HCT116 (cell line): ENCODE measurements at regions not wholly inside any gene's neighbourhood (a gene's known extent, or its start where the extent isn't known, plus 50 kb on each side); places are given as distances from the start of the nearest gene placed in this dataset.

Experiments used
- ATAC-seq: fragments of 200-7000 bp; cut with Tn5 transposase; 2 replicates; pipeline ENCODE4 v1.9.1; 2020; ENCODE audit warnings: mild to moderate bottlenecking, moderate library complexity
- BruUV-seq: library from RNA; stranded (reverse); fragments of 400-500 nt; replicated peaks from 2 replicates; lab custom pipeline; 2021; lab: Mats Ljungman, UMichigan
- CTCF ChIA-PET: fragments of 300-600 bp; sonication (Branson Sonifier 250); formaldehyde crosslinking; loops from one replicate; lab custom pipeline; 2021; ENCODE audit warnings: antibody characterized with exemption; lab: Charles Lee
- POLR2A ChIA-PET: fragments of 300-600, 350-600 bp; sonication (Branson Sonifier 250); formaldehyde crosslinking; loops from one replicate; lab custom pipeline; 2021; ENCODE audit warnings: antibody characterized with exemption; lab: Charles Lee
- RAD21 ChIA-PET, 2 experiments: fragments of 300-600 bp; sonication (Branson Sonifier 250); formaldehyde crosslinking; loops; one replicate each; lab custom pipeline; 2023; ENCODE audit warnings: low total read pairs in 2 of 2; ENCODE audit not compliant: uncharacterized antibody in 2 of 2, unreplicated experiment in 2 of 2, low non-redundant PET in 1 of 2; lab: Charles Lee
- DNase-seq: peaks from one replicate; pipeline ENCODE4 v3.0.0-alpha.2; 2010; ENCODE audit warnings: low read depth, low spot score
- H2AFZ ChIP-seq: fragments of 200-600 bp; shearing (Covaris generic), sonication (generic); 2 replicates; pipeline ENCODE4 v1.6.1; 2017; ENCODE audit warnings: low read depth, mixed run types, mixed read lengths, antibody characterized with exemption, low read length; ENCODE audit not compliant: poor library complexity, severe bottlenecking
- H3K27ac ChIP-seq: 2 replicates; pipeline ENCODE4 v1.5.1; 2012; ENCODE audit warnings: low read depth, low read length
- H3K27me3 ChIP-seq: fragments of 200-600 bp; sonication (generic); 2 replicates; pipeline ENCODE4 v1.6.1; 2016; ENCODE audit warnings: mixed run types, low read length, mixed read lengths; ENCODE audit not compliant: insufficient read depth
- H3K36me3 ChIP-seq, 2 experiments: fragments of 200-500 bp in 1 of 2; fragments of 200-600 bp in 1 of 2; sonication (Bioruptor generic) in 1 of 2; sonication (generic) in 1 of 2; 2 replicates each; pipeline versions ENCODE4 v1.5.1 to v1.6.1; 2014 to 2016; ENCODE audit warnings: low read length in 2 of 2, inconsistent platforms in 1 of 2, mixed read lengths in 1 of 2, mixed run types in 1 of 2; ENCODE audit not compliant: insufficient read depth in 2 of 2, control insufficient read depth in 1 of 2
- H3K4me1 ChIP-seq, 2 experiments: fragments of 200-600 bp in 1 of 2; sonication (generic) in 1 of 2; 2 replicates each; pipeline versions ENCODE4 v1.5.1 to v1.6.1; 2012 to 2017; ENCODE audit warnings: low read length in 2 of 2, inconsistent platforms in 1 of 2, mild to moderate bottlenecking in 1 of 2, mixed read lengths in 1 of 2, mixed run types in 1 of 2, moderate library complexity in 1 of 2; ENCODE audit not compliant: insufficient read depth in 2 of 2, control insufficient read depth in 1 of 2
- H3K4me2 ChIP-seq: fragments of 200-600 bp; sonication (generic); 2 replicates; pipeline ENCODE4 v1.6.1; 2017; ENCODE audit warnings: mixed run types, low read length, mixed read lengths
- H3K4me3 ChIP-seq, 2 experiments: fragments of 200-600 bp in 1 of 2; sonication (generic) in 1 of 2; replicated peaks in 1 of 2; 2 replicates each; pipeline ENCODE4 v1.5.1; 2011 to 2016; ENCODE audit warnings: low read length in 2 of 2, control low read depth in 1 of 2, low read depth in 1 of 2, mild to moderate bottlenecking in 1 of 2, mixed read lengths in 1 of 2, mixed run types in 1 of 2
- H3K79me2 ChIP-seq: fragments of 200-600 bp; sonication (generic); 2 replicates; pipeline ENCODE4 v1.6.1; 2017; ENCODE audit warnings: mild to moderate bottlenecking, mixed run types, low read length, moderate library complexity, mixed read lengths; ENCODE audit not compliant: insufficient read depth
- H3K9ac ChIP-seq: fragments of 200-600 bp; sonication (generic); 2 replicates; pipeline ENCODE4 v1.6.1; 2016; ENCODE audit warnings: low read length, mixed read lengths
- H3K9me2 ChIP-seq: fragments of 200-600 bp; sonication (generic), shearing (Covaris generic); 2 replicates; pipeline ENCODE4 v1.6.1; 2017; ENCODE audit warnings: mixed run types, mild to moderate bottlenecking, moderate library complexity; ENCODE audit not compliant: insufficient read depth
- H3K9me3 ChIP-seq, 2 experiments: fragments of 200-500 bp in 1 of 2; fragments of 200-600 bp in 1 of 2; sonication (Bioruptor generic) in 1 of 2; sonication (generic) in 1 of 2; 2 replicates each; pipeline ENCODE4 v1.6.1; 2014 to 2017; ENCODE audit warnings: low read length in 2 of 2, mixed read lengths in 2 of 2, inconsistent platforms in 1 of 2, low read depth in 1 of 2, mild to moderate bottlenecking in 1 of 2, mixed run types in 1 of 2, moderate library complexity in 1 of 2; ENCODE audit not compliant: control insufficient read depth in 1 of 2, insufficient read depth in 1 of 2
- H4K20me1 ChIP-seq: fragments of 200-600 bp; sonication (generic), shearing (Covaris generic); 2 replicates; pipeline ENCODE4 v1.6.1; 2017; ENCODE audit warnings: mixed run types, mild to moderate bottlenecking, moderate library complexity; ENCODE audit not compliant: insufficient read depth
- CBX3 ChIP-seq: IDR thresholded peaks from 2 replicates; pipeline ENCODE4 v1.6.1; 2012; ENCODE audit warnings: low read depth
- CEBPB ChIP-seq: IDR thresholded peaks from 2 replicates; pipeline ENCODE4 v1.6.1; 2012; ENCODE audit warnings: low read depth
- CTCF ChIP-seq, 3 experiments: fragments of 200-600 bp in 1 of 3; sonication (generic) in 1 of 3; IDR thresholded peaks in 2 of 3; conservative IDR thresholded peaks in 1 of 3; 2 replicates each; pipeline ENCODE4 v1.5.1; 2012 to 2017; ENCODE audit warnings: low read depth in 2 of 3, low read length in 2 of 3, antibody characterized with exemption in 1 of 3, borderline replicate concordance in 1 of 3, control low read depth in 1 of 3, mild to moderate bottlenecking in 1 of 3, mixed read lengths in 1 of 3, mixed run types in 1 of 3, moderate library complexity in 1 of 3; ENCODE audit not compliant: insufficient read depth in 1 of 3
- EGR1 ChIP-seq: IDR thresholded peaks from 2 replicates; pipeline ENCODE4 v1.6.1; 2012; ENCODE audit warnings: low read depth
- ELF1 ChIP-seq: IDR thresholded peaks from 2 replicates; pipeline ENCODE4 v1.6.1; 2012; ENCODE audit warnings: low read depth, borderline replicate concordance
- EZH2phosphoT487 ChIP-seq: fragments of 200-600 bp; IDR thresholded peaks from 2 replicates; pipeline ENCODE4 v1.6.1; 2018; ENCODE audit warnings: antibody characterized with exemption, borderline replicate concordance
- FOSL1 ChIP-seq: IDR thresholded peaks from 2 replicates; pipeline ENCODE4 v1.6.1; 2012; ENCODE audit warnings: low read depth
- JUND ChIP-seq: IDR thresholded peaks from 2 replicates; pipeline ENCODE4 v1.6.1; 2012
- POLR2A ChIP-seq: IDR thresholded peaks from 2 replicates; pipeline ENCODE4 v1.7.0; 2011; ENCODE audit warnings: borderline replicate concordance; ENCODE audit not compliant: insufficient read depth, insufficient read length; ENCODE audit errors: extremely low read depth
- POLR2AphosphoS5 ChIP-seq: IDR thresholded peaks from 2 replicates; pipeline ENCODE4 v1.6.1; 2011; ENCODE audit warnings: mild to moderate bottlenecking, low read depth, low read length, moderate library complexity
- SIN3A ChIP-seq: IDR thresholded peaks from 2 replicates; pipeline ENCODE4 v1.6.1; 2012; ENCODE audit warnings: low read depth
- SP1 ChIP-seq: IDR thresholded peaks from 2 replicates; pipeline ENCODE4 v1.6.1; 2012; ENCODE audit warnings: low read depth
- SRF ChIP-seq: IDR thresholded peaks from 2 replicates; pipeline ENCODE4 v1.6.1; 2012; ENCODE audit warnings: low read depth
- ZFX ChIP-seq: fragments of 450-650 bp; IDR thresholded peaks from 2 replicates; pipeline ENCODE4 v1.6.1; 2017
- ZNF274 ChIP-seq: fragments of 200-500 bp; sonication (Bioruptor generic); IDR thresholded peaks from 2 replicates; pipeline ENCODE4 v1.6.1; 2014; ENCODE audit warnings: mild to moderate bottlenecking, low read depth, low read length, inconsistent platforms
- intact Hi-C: fragments of 100-400 bp; cut with micrococcal nuclease; formaldehyde crosslinking; loops from 2 replicates; pipeline ENCODE4 v1.10.0; 2022
- TF ChIP-seq, protein P1 (sequence below): IDR thresholded peaks from 2 replicates; pipeline ENCODE4 v1.6.1; 2012
- TF ChIP-seq, protein P2 (sequence below): IDR thresholded peaks from 2 replicates; pipeline ENCODE4 v1.6.1; 2012
- TF ChIP-seq, protein P3 (sequence below): IDR thresholded peaks from 2 replicates; pipeline ENCODE4 v1.6.1; 2011; ENCODE audit warnings: mild to moderate bottlenecking, low read length, moderate library complexity; ENCODE audit not compliant: insufficient replicate concordance; ENCODE audit errors: extremely low read depth
- TF ChIP-seq, protein P4 (sequence below): IDR thresholded peaks from 2 replicates; pipeline ENCODE4 v1.6.1; 2012; ENCODE audit warnings: low read depth

DNA sequence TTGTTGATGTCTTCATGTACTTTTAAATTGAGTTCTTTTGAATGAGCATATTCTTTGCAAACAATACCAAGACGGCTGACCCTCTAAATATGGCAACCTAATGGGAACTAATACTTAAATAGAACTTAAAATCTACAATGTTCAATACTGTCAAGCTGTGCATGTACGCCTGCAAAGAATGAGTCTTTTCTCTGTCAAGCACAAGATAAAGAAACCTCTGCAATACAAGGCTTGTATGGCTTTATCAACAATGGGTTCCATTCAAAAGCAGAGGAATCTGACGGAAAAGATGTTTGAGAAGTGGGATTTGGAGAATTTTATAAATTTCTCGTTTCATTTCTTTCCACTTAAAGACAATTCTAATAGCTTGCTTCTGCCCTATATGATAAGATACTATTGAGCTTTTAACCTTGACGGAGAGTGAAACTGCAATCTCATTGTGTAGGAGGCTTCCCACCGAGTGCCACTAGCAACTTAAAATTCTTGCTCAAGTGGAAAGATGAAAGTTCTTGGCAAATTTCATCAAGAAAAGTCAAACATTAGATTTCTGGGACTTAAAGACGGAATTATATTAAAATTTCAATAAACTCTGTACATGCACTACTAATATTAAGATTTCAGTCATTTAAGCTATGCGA lies 119.8 kb downstream of the RGS21 start (continued):
- TF ChIP-seq, protein P1, sequence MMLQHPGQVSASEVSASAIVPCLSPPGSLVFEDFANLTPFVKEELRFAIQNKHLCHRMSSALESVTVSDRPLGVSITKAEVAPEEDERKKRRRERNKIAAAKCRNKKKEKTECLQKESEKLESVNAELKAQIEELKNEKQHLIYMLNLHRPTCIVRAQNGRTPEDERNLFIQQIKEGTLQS = no peak

- ChIA-PET CTCF (no interaction called here), RAD21 (no interaction called here), POLR2A (no interaction called here)
- Histone ChIP-seq H3K9me3 (no peaks in the 10 kb centered on the region), H2AFZ (no peak overlapping the region), H4K20me1 (no peaks in the 10 kb centered on the region), H3K27ac (no peak overlapping the region), H3K4me2 (no peak overlapping the region), H3K27me3 (no peaks in the 10 kb centered on the region), H3K4me3 (no peak overlapping the region), H3K9ac (no peak overlapping the region), H3K4me1 (peaks cover 2 to 14% of the 10 kb centered on the region in 2 experiments; a peak in 2 of 4 replicates), H3K36me3 (no peaks in the 10 kb centered on the region), H3K79me2 (no peaks in the 10 kb centered on the region), H3K9me2 (no peaks in the 10 kb centered on the region)
- DNase-seq (no peak), ATAC-seq (no peak)
- intact Hi-C loops = no loop called here
- no TSS peak for BruUV-seq
- TF ChIP-seq SRF = no peak
- TF ChIP-seq, protein P2, sequence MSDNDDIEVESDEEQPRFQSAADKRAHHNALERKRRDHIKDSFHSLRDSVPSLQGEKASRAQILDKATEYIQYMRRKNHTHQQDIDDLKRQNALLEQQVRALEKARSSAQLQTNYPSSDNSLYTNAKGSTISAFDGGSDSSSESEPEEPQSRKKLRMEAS = no peak
- TF ChIP-seq, protein P3, sequence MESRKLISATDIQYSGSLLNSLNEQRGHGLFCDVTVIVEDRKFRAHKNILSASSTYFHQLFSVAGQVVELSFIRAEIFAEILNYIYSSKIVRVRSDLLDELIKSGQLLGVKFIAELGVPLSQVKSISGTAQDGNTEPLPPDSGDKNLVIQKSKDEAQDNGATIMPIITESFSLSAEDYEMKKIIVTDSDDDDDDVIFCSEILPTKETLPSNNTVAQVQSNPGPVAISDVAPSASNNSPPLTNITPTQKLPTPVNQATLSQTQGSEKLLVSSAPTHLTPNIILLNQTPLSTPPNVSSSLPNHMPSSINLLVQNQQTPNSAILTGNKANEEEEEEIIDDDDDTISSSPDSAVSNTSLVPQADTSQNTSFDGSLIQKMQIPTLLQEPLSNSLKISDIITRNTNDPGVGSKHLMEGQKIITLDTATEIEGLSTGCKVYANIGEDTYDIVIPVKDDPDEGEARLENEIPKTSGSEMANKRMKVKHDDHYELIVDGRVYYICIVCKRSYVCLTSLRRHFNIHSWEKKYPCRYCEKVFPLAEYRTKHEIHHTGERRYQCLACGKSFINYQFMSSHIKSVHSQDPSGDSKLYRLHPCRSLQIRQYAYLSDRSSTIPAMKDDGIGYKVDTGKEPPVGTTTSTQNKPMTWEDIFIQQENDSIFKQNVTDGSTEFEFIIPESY = no peak
- TF ChIP-seq FOSL1 = no peak
- TF ChIP-seq JUND = no peak
- no peak for TF ChIP-seq POLR2A
- TF ChIP-seq CEBPB = no peak
- no peak for TF ChIP-seq SIN3A
- TF ChIP-seq POLR2AphosphoS5 = no peak
- TF ChIP-seq, protein P4, sequence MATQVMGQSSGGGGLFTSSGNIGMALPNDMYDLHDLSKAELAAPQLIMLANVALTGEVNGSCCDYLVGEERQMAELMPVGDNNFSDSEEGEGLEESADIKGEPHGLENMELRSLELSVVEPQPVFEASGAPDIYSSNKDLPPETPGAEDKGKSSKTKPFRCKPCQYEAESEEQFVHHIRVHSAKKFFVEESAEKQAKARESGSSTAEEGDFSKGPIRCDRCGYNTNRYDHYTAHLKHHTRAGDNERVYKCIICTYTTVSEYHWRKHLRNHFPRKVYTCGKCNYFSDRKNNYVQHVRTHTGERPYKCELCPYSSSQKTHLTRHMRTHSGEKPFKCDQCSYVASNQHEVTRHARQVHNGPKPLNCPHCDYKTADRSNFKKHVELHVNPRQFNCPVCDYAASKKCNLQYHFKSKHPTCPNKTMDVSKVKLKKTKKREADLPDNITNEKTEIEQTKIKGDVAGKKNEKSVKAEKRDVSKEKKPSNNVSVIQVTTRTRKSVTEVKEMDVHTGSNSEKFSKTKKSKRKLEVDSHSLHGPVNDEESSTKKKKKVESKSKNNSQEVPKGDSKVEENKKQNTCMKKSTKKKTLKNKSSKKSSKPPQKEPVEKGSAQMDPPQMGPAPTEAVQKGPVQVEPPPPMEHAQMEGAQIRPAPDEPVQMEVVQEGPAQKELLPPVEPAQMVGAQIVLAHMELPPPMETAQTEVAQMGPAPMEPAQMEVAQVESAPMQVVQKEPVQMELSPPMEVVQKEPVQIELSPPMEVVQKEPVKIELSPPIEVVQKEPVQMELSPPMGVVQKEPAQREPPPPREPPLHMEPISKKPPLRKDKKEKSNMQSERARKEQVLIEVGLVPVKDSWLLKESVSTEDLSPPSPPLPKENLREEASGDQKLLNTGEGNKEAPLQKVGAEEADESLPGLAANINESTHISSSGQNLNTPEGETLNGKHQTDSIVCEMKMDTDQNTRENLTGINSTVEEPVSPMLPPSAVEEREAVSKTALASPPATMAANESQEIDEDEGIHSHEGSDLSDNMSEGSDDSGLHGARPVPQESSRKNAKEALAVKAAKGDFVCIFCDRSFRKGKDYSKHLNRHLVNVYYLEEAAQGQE = no peak
- no peak for TF ChIP-seq ZNF274
- TF ChIP-seq SP1 = no peak
- no peak for TF ChIP-seq EZH2phosphoT487
- TF ChIP-seq ELF1 = no peak
- TF ChIP-seq ZFX = no peak
- TF ChIP-seq CTCF (IDR thresholded peaks at IDR 0.05 in 2 of 3, conservative IDR thresholded peaks at IDR 0.05 in 1 of 3; ENCODE audit: borderline replicate concordance in 1 of 3, insufficient read depth in 1 of 3, low read depth in 2 of 3, low read length in 2 of 3) = no peak
- TF ChIP-seq CBX3 = no peak
- TF ChIP-seq EGR1 = no peak
Observed at GRCh38 chr1:192438737-192439136, 121.9 kb downstream of the RGS21 start.
